ENCODE measurements at regions not wholly inside any gene's neighbourhood (a gene's known extent, or its start where the extent isn't known, plus 50 kb on each side); places are given as distances from the start of the nearest gene placed in this dataset.

GRCh38 chr7:138398857-138399256, 61.2 kb upstream of the TRIM24 start:
- Histone ChIP-seq H3K36me3 (replicated peaks in 1 of 2; ENCODE audit: control extremely low read depth in 1 of 2, control insufficient read depth in 1 of 2, extremely low read depth in 1 of 2, insufficient read depth in 2 of 2, low read length in 1 of 2) (no peaks in the 10 kb centered on the region), H3K79me2 (ENCODE audit: control insufficient read depth, insufficient read depth, low read length) (no peaks in the 10 kb centered on the region), H3K9ac (ENCODE audit: low read length) (no peak overlapping the region), H3K27ac (ENCODE audit: low read length in 2 of 2) (no peak overlapping the region), H3K9me3 (ENCODE audit: control extremely low read depth in 1 of 3, control insufficient read depth in 2 of 3, insufficient read depth in 1 of 3, low read length in 2 of 3) (peaks cover 0 to 3% (median 0%) of the 10 kb centered on the region in 3 donors), H4K20me1 (ENCODE audit: control insufficient read depth, insufficient read depth, low read length, poor library complexity, severe bottlenecking) (no peaks in the 10 kb centered on the region), H3K4me3 (ENCODE audit: control extremely low read depth in 1 of 5, extremely low read depth in 1 of 5, insufficient read depth in 1 of 5, low read depth in 2 of 5, low read length in 4 of 5) (no peak overlapping the region), H3K27me3 (replicated peaks in 1 of 4; ENCODE audit: control extremely low read depth in 1 of 4, control insufficient read depth in 3 of 4, insufficient read depth in 4 of 4, low read length in 3 of 4) (peaks cover 0 to 2% (median 0%) of the 10 kb centered on the region in 4 experiments), H3K4me2 (replicated peaks; ENCODE audit: low read depth, low read length, poor library complexity, severe bottlenecking) (no peak overlapping the region), H3K4me1 (ENCODE audit: control insufficient read depth in 2 of 2, insufficient read depth in 2 of 2, low read length in 2 of 2) (no peaks in the 10 kb centered on the region), H2AFZ (ENCODE audit: insufficient read depth, low read depth, low read length, poor library complexity, severe bottlenecking) (no peak overlapping the region)
- TF ChIP-seq, protein P1, sequence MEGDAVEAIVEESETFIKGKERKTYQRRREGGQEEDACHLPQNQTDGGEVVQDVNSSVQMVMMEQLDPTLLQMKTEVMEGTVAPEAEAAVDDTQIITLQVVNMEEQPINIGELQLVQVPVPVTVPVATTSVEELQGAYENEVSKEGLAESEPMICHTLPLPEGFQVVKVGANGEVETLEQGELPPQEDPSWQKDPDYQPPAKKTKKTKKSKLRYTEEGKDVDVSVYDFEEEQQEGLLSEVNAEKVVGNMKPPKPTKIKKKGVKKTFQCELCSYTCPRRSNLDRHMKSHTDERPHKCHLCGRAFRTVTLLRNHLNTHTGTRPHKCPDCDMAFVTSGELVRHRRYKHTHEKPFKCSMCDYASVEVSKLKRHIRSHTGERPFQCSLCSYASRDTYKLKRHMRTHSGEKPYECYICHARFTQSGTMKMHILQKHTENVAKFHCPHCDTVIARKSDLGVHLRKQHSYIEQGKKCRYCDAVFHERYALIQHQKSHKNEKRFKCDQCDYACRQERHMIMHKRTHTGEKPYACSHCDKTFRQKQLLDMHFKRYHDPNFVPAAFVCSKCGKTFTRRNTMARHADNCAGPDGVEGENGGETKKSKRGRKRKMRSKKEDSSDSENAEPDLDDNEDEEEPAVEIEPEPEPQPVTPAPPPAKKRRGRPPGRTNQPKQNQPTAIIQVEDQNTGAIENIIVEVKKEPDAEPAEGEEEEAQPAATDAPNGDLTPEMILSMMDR (IDR thresholded peaks at IDR 0.05) = no peak
- TF ChIP-seq EZH2 (IDR thresholded peaks at IDR 0.05; ENCODE audit: borderline replicate concordance, insufficient read depth, low read depth, low read length, poor library complexity, severe bottlenecking) = no peak
- WGBS (ENCODE audit: insufficient coverage) = no CpG with 5 or more reads among the region's 1 CpG
- no peak overlapping the region for H3K27ac Mint-ChIP-seq
- no peak for DNase-seq
- H3K4me3 Mint-ChIP-seq = no peak overlapping the region
- no peaks in the 10 kb centered on the region for H3K9me3 Mint-ChIP-seq (ENCODE audit: insufficient read depth)
- ChIA-PET POLR2A (no interaction called here), CTCF (interaction anchor here (0.7 kb wide), 1 partner anchor 413 kb away, joined by 3 read pairs; no protein-coding TSS in a partner anchor)
- intact Hi-C loops (cut with micrococcal nuclease) = no loop called here
- no peaks in the 10 kb centered on the region for H3K27me3 Mint-ChIP-seq
- H3K4me1 Mint-ChIP-seq = no peaks in the 10 kb centered on the region
- ATAC-seq (ENCODE audit: low read depth) = no peak

GRCh38 chr7:138400400-138400886, 59.6 kb upstream of the TRIM24 start:
- no peaks in the 10 kb centered on the region for H3K27me3 Mint-ChIP-seq
- H3K4me1 Mint-ChIP-seq = no peaks in the 10 kb centered on the region
- Histone ChIP-seq H3K36me3 (replicated peaks in 1 of 2; ENCODE audit: control extremely low read depth in 1 of 2, control insufficient read depth in 1 of 2, extremely low read depth in 1 of 2, insufficient read depth in 2 of 2, low read length in 1 of 2) (no peaks in the 10 kb centered on the region), H3K27me3 (replicated peaks in 1 of 4; ENCODE audit: control extremely low read depth in 1 of 4, control insufficient read depth in 3 of 4, insufficient read depth in 4 of 4, low read length in 3 of 4) (peaks cover 0 to 2% (median 0%) of the 10 kb centered on the region in 4 experiments), H3K9me3 (ENCODE audit: control extremely low read depth in 1 of 3, control insufficient read depth in 2 of 3, insufficient read depth in 1 of 3, low read length in 2 of 3) (no peaks in the 10 kb centered on the region), H3K79me2 (ENCODE audit: control insufficient read depth, insufficient read depth, low read length) (no peaks in the 10 kb centered on the region), H3K27ac (ENCODE audit: low read length in 2 of 2) (no peak overlapping the region), H3K4me1 (ENCODE audit: control insufficient read depth in 2 of 2, insufficient read depth in 2 of 2, low read length in 2 of 2) (no peaks in the 10 kb centered on the region), H3K9ac (ENCODE audit: low read length) (no peak overlapping the region), H2AFZ (ENCODE audit: insufficient read depth, low read depth, low read length, poor library complexity, severe bottlenecking) (no peak overlapping the region), H3K4me3 (ENCODE audit: control extremely low read depth in 1 of 5, extremely low read depth in 1 of 5, insufficient read depth in 1 of 5, low read depth in 2 of 5, low read length in 4 of 5) (no peak overlapping the region), H4K20me1 (ENCODE audit: control insufficient read depth, insufficient read depth, low read length, poor library complexity, severe bottlenecking) (no peaks in the 10 kb centered on the region), H3K4me2 (replicated peaks; ENCODE audit: low read depth, low read length, poor library complexity, severe bottlenecking) (no peak overlapping the region)
- CTCF ChIA-PET = no interaction called here
- WGBS (ENCODE audit: insufficient coverage) = 70% methylated on average over 2 of the region's 6 CpGs
- POLR2A ChIA-PET = no interaction called here
- TF ChIP-seq EZH2 (IDR thresholded peaks at IDR 0.05; ENCODE audit: borderline replicate concordance, insufficient read depth, low read depth, low read length, poor library complexity, severe bottlenecking) = no peak
- TF ChIP-seq, protein P1 (IDR thresholded peaks at IDR 0.05) = no peak
- DNase-seq (no peak), ATAC-seq (ENCODE audit: low read depth) (no peak)
- H3K4me3 Mint-ChIP-seq = no peak overlapping the region
- no peak overlapping the region for H3K27ac Mint-ChIP-seq
- intact Hi-C loops (cut with micrococcal nuclease) = no loop called here
- no peaks in the 10 kb centered on the region for H3K9me3 Mint-ChIP-seq (ENCODE audit: insufficient read depth)
